B cell (primary cell): ENCODE measurements at regions not wholly inside any gene's neighbourhood (a gene's known extent, or its start where the extent isn't known, plus 50 kb on each side); places are given as distances from the start of the nearest gene placed in this dataset.
"Not testable (repeated sequence)": the region's sequence is repeated elsewhere in the genome, so short reads cannot be mapped to it uniquely, and the experiment has no call there.

ENCODE experiments used
- ATAC-seq: fragments of 200-7000 bp; cut with Tn5 transposase; one replicate; pipeline ENCODE4 v1.10.0; 2021; ENCODE audit warnings: low read depth, mild to moderate bottlenecking, moderate number of reproducible peaks, moderate library complexity
- CTCF ChIA-PET: fragments of 350-600 bp; sonication (Branson Sonifier 250); formaldehyde crosslinking; loops from one replicate; lab custom pipeline; 2021; ENCODE audit warnings: antibody characterized with exemption, inconsistent platforms; lab: Charles Lee
- POLR2A ChIA-PET: fragments of 350-600 bp; sonication (Branson Sonifier 250); formaldehyde crosslinking; loops from one replicate; lab custom pipeline; 2021; ENCODE audit warnings: antibody characterized with exemption; lab: Charles Lee
- DNase-seq: peaks from one replicate; pipeline ENCODE4 v3.0.0; 2013
- H2AFZ ChIP-seq: 2 replicates; pipeline ENCODE4 v1.6.1; 2012; ENCODE audit warnings: mild to moderate bottlenecking, low read depth, low read length; ENCODE audit not compliant: insufficient read depth, poor library complexity, severe bottlenecking
- H3K27ac ChIP-seq, 2 donors: 1 replicate in 1 of 2; 2 replicates in 1 of 2; pipeline ENCODE4 v1.5.1; 2012 to 2013; ENCODE audit warnings: low read length in 2 of 2, mild to moderate bottlenecking in 2 of 2, moderate library complexity in 1 of 2
- H3K27me3 ChIP-seq, 4 experiments: fragments of 200-600 bp in 1 of 4; sonication (generic) in 1 of 4; replicated peaks in 1 of 4; 1 replicate in 2 of 4; 2 replicates in 2 of 4; pipeline versions ENCODE4 v1.6.1 to v1.7.0; 2013 to 2016; ENCODE audit warnings: low read length in 3 of 4, mild to moderate bottlenecking in 2 of 4, mixed read lengths in 1 of 4, moderate library complexity in 1 of 4; ENCODE audit not compliant: insufficient read depth in 4 of 4, control insufficient read depth in 3 of 4; ENCODE audit errors: control extremely low read depth in 1 of 4
- H3K36me3 ChIP-seq, 2 experiments: replicated peaks in 1 of 2; 1 replicate in 1 of 2; 2 replicates in 1 of 2; pipeline versions ENCODE4 v1.6.1 to v1.7.1; 2013; ENCODE audit warnings: low read length in 1 of 2; ENCODE audit not compliant: insufficient read depth in 2 of 2, control insufficient read depth in 1 of 2; ENCODE audit errors: control extremely low read depth in 1 of 2, extremely low read depth in 1 of 2
- H3K4me1 ChIP-seq, 2 donors: fragments of 200-600 bp in 1 of 2; sonication (generic) in 1 of 2; 1 replicate in 1 of 2; 2 replicates in 1 of 2; pipeline versions ENCODE4 v1.5.1 to v1.6.1; 2013 to 2017; ENCODE audit warnings: low read length in 2 of 2; ENCODE audit not compliant: control insufficient read depth in 2 of 2, insufficient read depth in 2 of 2
- H3K4me2 ChIP-seq: replicated peaks from 2 replicates; pipeline ENCODE3; 2012; ENCODE audit warnings: mild to moderate bottlenecking, low read depth, low read length; ENCODE audit not compliant: poor library complexity, severe bottlenecking
- H3K4me3 ChIP-seq, 5 experiments: fragments of 200-600 bp in 1 of 5; sonication (generic) in 1 of 5; 1 replicate in 3 of 5; 2 replicates in 2 of 5; pipeline versions ENCODE4 v1.5.1 to v1.7.0; 2011 to 2016; ENCODE audit warnings: low read length in 4 of 5, mild to moderate bottlenecking in 4 of 5, low read depth in 2 of 5, control low read depth in 1 of 5, moderate library complexity in 1 of 5; ENCODE audit not compliant: insufficient read depth in 1 of 5; ENCODE audit errors: control extremely low read depth in 1 of 5, extremely low read depth in 1 of 5
- H3K79me2 ChIP-seq: fragments of 200-600 bp; sonication (generic); one replicate; pipeline ENCODE4 v1.6.0; 2016; ENCODE audit warnings: low read length; ENCODE audit not compliant: control insufficient read depth, insufficient read depth
- H3K9ac ChIP-seq: fragments of 200-600 bp; sonication (generic); 2 replicates; pipeline ENCODE4 v1.6.1; 2017; ENCODE audit warnings: mild to moderate bottlenecking, low read length, moderate library complexity
- H3K9me3 ChIP-seq, 3 donors: one replicate each; pipeline versions ENCODE4 v1.6.1 to v1.7.1; 2013; ENCODE audit warnings: low read length in 2 of 3; ENCODE audit not compliant: control insufficient read depth in 2 of 3, insufficient read depth in 1 of 3; ENCODE audit errors: control extremely low read depth in 1 of 3
- H4K20me1 ChIP-seq: 2 replicates; pipeline ENCODE4 v1.6.0; 2012; ENCODE audit warnings: mild to moderate bottlenecking, low read length; ENCODE audit not compliant: insufficient read depth, control insufficient read depth, poor library complexity, severe bottlenecking
- H3K27ac Mint-ChIP-seq: one replicate; pipeline ENCODE4 v1.8.0; 2021; ENCODE audit warnings: mixed read lengths
- H3K27me3 Mint-ChIP-seq: one replicate; pipeline ENCODE4 v1.8.0; 2021; ENCODE audit warnings: mixed read lengths
- H3K4me1 Mint-ChIP-seq: one replicate; pipeline ENCODE4 v1.8.0; 2021; ENCODE audit warnings: mixed read lengths
- H3K4me3 Mint-ChIP-seq: one replicate; pipeline ENCODE4 v1.8.0; 2021; ENCODE audit warnings: mixed read lengths
- H3K9me3 Mint-ChIP-seq: one replicate; pipeline ENCODE4 v1.8.0; 2022; ENCODE audit warnings: mixed read lengths; ENCODE audit not compliant: insufficient read depth
- EZH2 ChIP-seq: IDR thresholded peaks from 2 replicates; pipeline ENCODE4 v1.6.1; 2012; ENCODE audit warnings: borderline replicate concordance, low read depth, mild to moderate bottlenecking, moderate library complexity, low read length; ENCODE audit not compliant: insufficient read depth, poor library complexity, severe bottlenecking
- WGBS: methylation state at CpG from one replicate; pipeline ENCODE4 v1.1.5; 2013; ENCODE audit warnings: missing lambda C conversion rate; ENCODE audit not compliant: insufficient coverage; 5-methylcytosine and 5-hydroxymethylcytosine counted together
- intact Hi-C: fragments of 100-400 bp; cut with micrococcal nuclease; formaldehyde crosslinking; loops from one replicate; pipeline ENCODE4 v1.10.0; 2022
- TF ChIP-seq, protein P1 (sequence below): fragments of 200-600 bp; IDR thresholded peaks from one replicate; pipeline ENCODE4 v1.8.0; 2022; ENCODE audit warnings: antibody characterized with exemption, mild to moderate bottlenecking

DNA sequence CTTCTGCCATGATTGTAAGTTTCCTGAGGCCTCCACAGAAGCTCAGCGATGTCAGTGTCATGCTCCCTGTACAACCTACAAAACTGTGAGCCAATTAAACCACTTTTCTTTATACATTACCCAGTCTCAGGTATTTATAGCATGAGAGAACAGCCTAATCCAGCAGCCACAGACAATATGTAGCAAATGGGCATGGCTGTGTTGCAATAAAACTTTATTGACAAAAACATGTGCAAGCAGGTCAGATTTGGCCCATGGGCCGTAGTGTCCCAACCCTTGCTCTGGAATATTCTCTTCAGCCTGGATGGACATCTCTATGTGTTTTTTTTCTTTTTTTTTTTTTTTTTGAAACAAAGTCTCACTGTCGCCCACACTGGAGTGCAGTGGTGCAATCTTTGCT lies 60.9 kb upstream of the EEF2KMT start:
- H3K4me1 ChIP-seq: no peaks in the 10 kb centered on the region
- Mint-ChIP-seq H3K27me3 (peaks cover 20% of the 10 kb centered on the region), H3K9me3 (peaks cover 3% of the 10 kb centered on the region), H3K4me3 (no peak overlapping the region), H3K27ac (no peak overlapping the region), H3K4me1 (no peaks in the 10 kb centered on the region)
- CTCF ChIA-PET: no interaction called here
- H3K9me3 ChIP-seq: peaks cover 0 to 8% (median 0%) of the 10 kb centered on the region in 3 donors
- DNase-seq (no peak), ATAC-seq (no peak)
- intact Hi-C loops: no loop called here
- no peak for TF ChIP-seq EZH2
- TF ChIP-seq, protein P1, sequence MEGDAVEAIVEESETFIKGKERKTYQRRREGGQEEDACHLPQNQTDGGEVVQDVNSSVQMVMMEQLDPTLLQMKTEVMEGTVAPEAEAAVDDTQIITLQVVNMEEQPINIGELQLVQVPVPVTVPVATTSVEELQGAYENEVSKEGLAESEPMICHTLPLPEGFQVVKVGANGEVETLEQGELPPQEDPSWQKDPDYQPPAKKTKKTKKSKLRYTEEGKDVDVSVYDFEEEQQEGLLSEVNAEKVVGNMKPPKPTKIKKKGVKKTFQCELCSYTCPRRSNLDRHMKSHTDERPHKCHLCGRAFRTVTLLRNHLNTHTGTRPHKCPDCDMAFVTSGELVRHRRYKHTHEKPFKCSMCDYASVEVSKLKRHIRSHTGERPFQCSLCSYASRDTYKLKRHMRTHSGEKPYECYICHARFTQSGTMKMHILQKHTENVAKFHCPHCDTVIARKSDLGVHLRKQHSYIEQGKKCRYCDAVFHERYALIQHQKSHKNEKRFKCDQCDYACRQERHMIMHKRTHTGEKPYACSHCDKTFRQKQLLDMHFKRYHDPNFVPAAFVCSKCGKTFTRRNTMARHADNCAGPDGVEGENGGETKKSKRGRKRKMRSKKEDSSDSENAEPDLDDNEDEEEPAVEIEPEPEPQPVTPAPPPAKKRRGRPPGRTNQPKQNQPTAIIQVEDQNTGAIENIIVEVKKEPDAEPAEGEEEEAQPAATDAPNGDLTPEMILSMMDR: no peak
- H2AFZ ChIP-seq: no peak overlapping the region
- H3K27ac ChIP-seq: no peak overlapping the region
- 94% methylated on average over 2 of the region's 3 CpGs for WGBS
- no peaks in the 10 kb centered on the region for H3K36me3 ChIP-seq
- H3K9ac ChIP-seq: no peak overlapping the region
- no peaks in the 10 kb centered on the region for H4K20me1 ChIP-seq
- no peak overlapping the region for H3K4me3 ChIP-seq
- no peak overlapping the region for H3K4me2 ChIP-seq
- H3K27me3 ChIP-seq: peaks cover 0 to 2% (median 0%) of the 10 kb centered on the region in 4 experiments
- no peaks in the 10 kb centered on the region for H3K79me2 ChIP-seq
- POLR2A ChIA-PET: no interaction called here

DNA sequence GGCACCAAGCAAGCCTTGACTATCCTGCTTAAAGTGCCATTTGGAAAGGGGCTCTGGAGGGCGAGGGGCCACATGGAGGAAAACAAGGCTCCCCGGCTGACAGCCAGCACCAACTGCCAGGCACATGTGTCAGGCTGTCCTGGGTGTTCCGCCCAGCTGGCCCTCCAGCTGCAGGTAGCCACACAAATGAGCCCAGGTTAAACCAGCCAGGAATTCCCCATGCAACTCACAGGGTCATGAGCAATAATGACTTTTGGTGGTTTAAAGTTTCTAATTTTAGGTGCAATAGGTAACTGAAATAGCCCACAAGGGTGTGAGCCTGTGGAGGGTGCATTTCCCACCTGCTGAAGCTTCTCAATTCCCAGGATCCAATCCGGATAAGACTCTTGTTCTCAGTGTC lies 58.9 kb upstream of the EEF2KMT start:
- H3K79me2 ChIP-seq, H3K9me3 Mint-ChIP-seq, H3K27ac Mint-ChIP-seq, H3K4me1 ChIP-seq, CTCF ChIA-PET, H3K4me3 ChIP-seq, H3K4me1 Mint-ChIP-seq, H3K36me3 ChIP-seq, H3K9me3 ChIP-seq, POLR2A ChIA-PET, ATAC-seq, H3K4me2 ChIP-seq, intact Hi-C loops, H3K27me3 ChIP-seq, H3K9ac ChIP-seq, H4K20me1 ChIP-seq, DNase-seq, H3K4me3 Mint-ChIP-seq, H3K27ac ChIP-seq, H2AFZ ChIP-seq: not testable (repeated sequence)
- 89% methylated on average over 3 of the region's 4 CpGs for WGBS
- peaks cover 20% of the 10 kb centered on the region for H3K27me3 Mint-ChIP-seq

DNA sequence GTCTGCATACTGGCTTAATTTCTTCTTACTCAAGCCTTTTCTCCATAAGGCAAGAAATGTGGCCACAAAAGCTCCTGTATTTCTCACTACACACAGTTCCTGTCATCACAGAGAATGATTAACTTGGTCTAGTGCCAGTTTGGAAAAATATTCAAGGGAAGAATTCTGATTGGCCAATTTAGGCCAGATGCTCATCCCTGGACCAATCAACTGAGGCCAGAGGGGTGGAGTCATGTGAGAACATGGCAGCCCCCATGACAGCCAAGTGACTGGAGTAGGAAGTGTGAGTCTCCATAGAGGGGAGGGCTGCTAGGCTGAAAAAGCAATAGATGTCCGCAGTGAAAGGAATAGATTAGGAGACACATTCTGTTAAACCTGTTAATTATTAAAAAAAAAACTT lies 56.4 kb upstream of the EEF2KMT start:
- H3K4me1 Mint-ChIP-seq, H3K4me3 ChIP-seq, POLR2A ChIA-PET, H4K20me1 ChIP-seq, H3K27ac ChIP-seq, H3K79me2 ChIP-seq, DNase-seq, CTCF ChIA-PET, H3K9me3 Mint-ChIP-seq, H3K4me2 ChIP-seq, H3K9ac ChIP-seq, intact Hi-C loops, H2AFZ ChIP-seq, H3K9me3 ChIP-seq, H3K27me3 ChIP-seq, ATAC-seq, H3K4me1 ChIP-seq, H3K27me3 Mint-ChIP-seq, H3K27ac Mint-ChIP-seq, H3K36me3 ChIP-seq, H3K4me3 Mint-ChIP-seq: not testable (repeated sequence)
- no CpG with 5 or more reads among the region's 1 CpG for WGBS
